HG02885 (cell line): ENCODE measurements at regions not wholly inside any gene's neighbourhood (a gene's known extent, or its start where the extent isn't known, plus 50 kb on each side); places are given as distances from the start of the nearest gene placed in this dataset.

ENCODE experiments used
- ATAC-seq: cut with Tn5 transposase; IDR thresholded peaks from one replicate; pipeline ENCODE4 v1.9.1; 2021; ENCODE audit warnings: mild to moderate bottlenecking; ENCODE audit not compliant: unreplicated experiment, poor library complexity

GRCh38 chr6:77403424-77403823 lies 59.9 kb downstream of the HTR1B start:
- ATAC-seq = no peak

GRCh38 chr6:77401231-77401630 lies 62.1 kb downstream of the HTR1B start:
- ATAC-seq = no peak

GRCh38 chr6:77397561-77397960 lies 65.7 kb downstream of the HTR1B start:
- no peak for ATAC-seq

- ATAC-seq = no peak
These were observed 73.9 kb downstream of the HTR1B start for GRCh38 chr6:77389402-77389801.

- ATAC-seq = no peak
These were observed 80.3 kb downstream of the HTR1B start for GRCh38 chr6:77383026-77383425.

- no peak for ATAC-seq
These were observed 89.3 kb downstream of the HTR1B start for GRCh38 chr6:77373955-77374354.

GRCh38 chr6:77371748-77372147 lies 91.5 kb downstream of the HTR1B start:
- no peak for ATAC-seq

GRCh38 chr6:77368660-77369313 lies 94.5 kb downstream of the HTR1B start:
- ATAC-seq = no peak

GRCh38 chr6:77366798-77367197 lies 96.5 kb downstream of the HTR1B start:
- ATAC-seq = no peak

- no peak for ATAC-seq
These were observed 99.6 kb downstream of the HTR1B start for GRCh38 chr6:77363702-77364101.

- no peak for ATAC-seq
These were observed 101.2 kb downstream of the HTR1B start for GRCh38 chr6:77362055-77362454.

GRCh38 chr6:77361018-77361417 lies 102.3 kb downstream of the HTR1B start:
- no peak for ATAC-seq

GRCh38 chr6:77356821-77357220 lies 106.5 kb downstream of the HTR1B start:
- ATAC-seq = no peak

GRCh38 chr6:77354581-77354980 lies 108.7 kb downstream of the HTR1B start:
- ATAC-seq = no peak

- ATAC-seq = no peak
These were observed 110.2 kb downstream of the HTR1B start for GRCh38 chr6:77353129-77353528.

GRCh38 chr6:77341058-77341986 lies 122.0 kb downstream of the HTR1B start:
- no peak for ATAC-seq

GRCh38 chr6:77340331-77340730 lies 123.0 kb downstream of the HTR1B start:
- ATAC-seq = no peak

GRCh38 chr6:77339926-77340325 lies 123.4 kb downstream of the HTR1B start:
- ATAC-seq = no peak

- no peak for ATAC-seq
These were observed 125.9 kb downstream of the HTR1B start for GRCh38 chr6:77337392-77337791.

- no peak for ATAC-seq
These were observed 129.2 kb downstream of the HTR1B start for GRCh38 chr6:77334093-77334492.

GRCh38 chr6:77332915-77333623 lies 130.2 kb downstream of the HTR1B start:
- ATAC-seq = no peak
